ENCODE measurements at regions not wholly inside any gene's neighbourhood (a gene's known extent, or its start where the extent isn't known, plus 50 kb on each side); places are given as distances from the start of the nearest gene placed in this dataset.

- TF ChIP-seq CHD7 (IDR thresholded peaks at IDR 0.05; ENCODE audit: insufficient replicate concordance, low read length) (no peak), SIRT6 (IDR thresholded peaks at IDR 0.05; ENCODE audit: low read length) (no peak), TBP (IDR thresholded peaks at IDR 0.05; ENCODE audit: low read depth, low read length) (no peak), BACH1 (IDR thresholded peaks at IDR 0.05; ENCODE audit: low read length) (no peak), RBBP5 (IDR thresholded peaks at IDR 0.05; ENCODE audit: borderline replicate concordance, low read depth, low read length) (no peak), SIX5 (IDR thresholded peaks at IDR 0.05; ENCODE audit: low read depth, low read length) (no peak)
These were observed 89.0 kb downstream of the EDN1 start (continued) for GRCh38 chr6:12379181-12379580.

All from H1 (cell line).